DMS 273 (cell line): ENCODE measurements at regions not wholly inside any gene's neighbourhood (a gene's known extent, or its start where the extent isn't known, plus 50 kb on each side); places are given as distances from the start of the nearest gene placed in this dataset.
"Not testable (repeated sequence)": the region's sequence is repeated elsewhere in the genome, so short reads cannot be mapped to it uniquely, and the experiment has no call there.

Experiments
- DNase-seq: peaks from one replicate; lab custom pipeline; 2025; ENCODE audit not compliant: unreplicated experiment; lab: John Stamatoyannopoulos, UW

DNA sequence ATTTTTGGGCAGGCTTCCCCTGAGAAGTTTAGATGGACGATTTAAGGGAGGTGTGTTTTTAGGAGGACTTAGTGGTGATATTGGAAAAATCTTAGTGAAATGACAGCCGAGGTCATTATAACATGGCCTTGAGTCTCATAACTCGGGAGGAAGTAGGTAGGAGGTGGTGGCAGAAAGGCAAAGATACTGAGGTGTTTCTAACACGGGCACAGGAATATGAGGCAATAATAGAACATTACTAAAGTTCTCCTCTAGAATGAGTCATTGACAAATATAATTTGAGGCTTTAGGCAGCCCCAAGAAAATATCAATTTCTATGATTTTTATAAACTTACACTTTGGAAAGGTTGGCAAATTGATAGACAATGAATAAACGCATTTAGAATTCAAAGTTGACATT, 146.1 kb upstream of the ZEB2 start:
- DNase-seq: no peak

DNA sequence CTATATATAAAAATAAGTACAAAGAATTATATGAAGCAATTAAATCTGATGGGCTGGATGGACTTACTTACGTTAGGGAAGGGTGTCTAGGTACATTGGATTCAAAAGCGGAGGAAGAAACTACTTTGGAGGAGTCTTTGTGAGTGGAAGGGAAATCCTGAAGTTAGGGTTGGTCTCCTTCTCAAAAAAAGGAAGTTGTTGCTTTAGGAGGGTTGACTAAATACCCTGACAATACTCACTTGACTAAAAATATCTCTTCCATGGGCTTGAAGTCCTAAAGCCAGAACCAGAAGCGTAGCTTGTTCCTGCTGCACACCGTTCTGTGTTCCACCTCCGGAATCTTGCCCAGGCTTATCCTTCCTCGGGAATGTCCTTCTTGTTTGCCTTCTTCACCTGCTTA, 143.3 kb upstream of the ZEB2 start:
- DNase-seq: no peak

GRCh38 chr2:144660518-144661316, 140.8 kb upstream of the ZEB2 start:
- no peak for DNase-seq

GRCh38 chr2:144659731-144660275, 139.9 kb upstream of the ZEB2 start:
- DNase-seq: no peak

- no peak for DNase-seq
Observed at GRCh38 chr2:144654523-144654922, 134.6 kb upstream of the ZEB2 start.

DNA sequence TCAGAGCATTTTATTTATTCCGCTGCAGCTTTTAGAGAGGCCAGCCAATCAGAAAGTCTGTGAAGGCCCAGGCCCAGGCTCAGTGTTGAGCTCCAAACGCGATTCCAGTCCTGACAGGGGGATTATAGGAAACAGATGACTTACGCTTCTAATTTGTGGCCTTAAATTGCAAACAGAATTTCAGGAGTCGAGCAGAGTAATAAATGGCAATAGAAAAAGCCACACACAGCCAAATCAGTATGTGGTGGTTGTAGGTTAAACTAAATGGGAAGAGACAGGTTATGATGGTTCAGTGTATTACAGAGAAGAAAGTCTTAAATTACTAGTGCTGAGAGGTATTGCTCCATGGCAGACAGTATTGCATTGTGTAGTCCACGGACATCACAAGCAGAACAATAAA, 131.0 kb upstream of the ZEB2 start:
- no peak for DNase-seq

DNA sequence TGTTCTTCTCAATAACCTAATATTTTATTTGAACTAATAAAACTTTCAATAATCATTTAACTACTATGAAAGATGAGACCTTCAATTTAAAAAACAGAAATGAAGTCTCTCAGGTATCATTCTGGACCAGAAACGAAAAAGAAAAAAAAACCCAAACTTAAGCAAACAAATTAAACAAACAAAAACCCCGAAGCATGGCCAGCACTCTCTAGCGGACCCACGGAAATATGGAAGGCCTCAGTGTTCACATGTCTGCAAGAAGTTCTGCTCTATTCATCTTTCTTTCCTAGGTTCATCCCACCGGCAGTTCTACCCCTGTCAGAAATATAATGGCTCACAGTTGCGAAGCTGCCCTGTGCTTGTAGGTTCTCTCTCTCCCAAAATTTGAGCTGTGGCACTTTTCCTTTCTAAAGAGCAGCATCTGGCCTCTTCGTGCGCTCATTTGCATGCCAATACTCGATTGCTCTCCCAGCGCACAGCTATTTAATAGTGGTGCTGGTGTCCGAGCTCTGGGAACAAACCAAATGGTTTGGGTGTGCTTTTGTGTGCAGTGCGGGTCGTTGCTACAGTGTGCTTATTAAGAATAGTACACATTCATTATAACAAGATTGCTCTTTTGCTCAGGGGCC, 129.0 kb upstream of the ZEB2 start:
- no peak for DNase-seq

DNA sequence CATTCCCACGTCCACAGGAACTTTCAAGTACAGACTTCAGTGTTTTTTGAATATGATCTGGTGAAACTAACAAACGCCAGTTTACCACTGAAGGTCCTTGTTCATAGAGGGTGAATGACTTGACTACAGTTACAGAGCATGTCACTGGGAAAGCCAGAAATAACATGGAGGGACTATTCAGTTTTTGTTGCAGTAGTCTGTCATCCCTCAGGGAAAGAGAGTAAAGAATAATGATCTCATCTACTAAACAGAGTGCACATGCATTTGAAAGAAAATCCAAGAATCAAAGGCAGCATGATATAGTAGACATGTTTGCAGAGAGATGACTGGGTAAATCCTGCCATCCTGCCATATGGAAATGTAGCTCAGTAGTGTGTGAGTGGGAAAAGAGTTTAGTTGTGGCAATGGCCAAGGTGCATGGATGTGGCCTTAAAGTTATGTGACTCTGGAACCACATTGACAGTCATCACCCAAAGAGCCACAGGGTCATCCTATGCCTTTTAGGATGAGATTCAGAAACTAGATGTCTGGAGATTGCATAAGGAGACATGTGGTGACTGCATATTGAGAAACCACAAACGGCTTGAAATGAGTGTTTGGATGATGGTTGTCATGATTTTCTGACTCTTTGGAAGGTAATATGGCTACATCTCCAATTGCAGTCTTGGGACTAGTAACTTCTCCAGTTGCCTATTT, 125.3 kb upstream of the ZEB2 start:
- no peak for DNase-seq

GRCh38 chr2:144644549-144644948, 124.6 kb upstream of the ZEB2 start:
- no peak for DNase-seq

DNA sequence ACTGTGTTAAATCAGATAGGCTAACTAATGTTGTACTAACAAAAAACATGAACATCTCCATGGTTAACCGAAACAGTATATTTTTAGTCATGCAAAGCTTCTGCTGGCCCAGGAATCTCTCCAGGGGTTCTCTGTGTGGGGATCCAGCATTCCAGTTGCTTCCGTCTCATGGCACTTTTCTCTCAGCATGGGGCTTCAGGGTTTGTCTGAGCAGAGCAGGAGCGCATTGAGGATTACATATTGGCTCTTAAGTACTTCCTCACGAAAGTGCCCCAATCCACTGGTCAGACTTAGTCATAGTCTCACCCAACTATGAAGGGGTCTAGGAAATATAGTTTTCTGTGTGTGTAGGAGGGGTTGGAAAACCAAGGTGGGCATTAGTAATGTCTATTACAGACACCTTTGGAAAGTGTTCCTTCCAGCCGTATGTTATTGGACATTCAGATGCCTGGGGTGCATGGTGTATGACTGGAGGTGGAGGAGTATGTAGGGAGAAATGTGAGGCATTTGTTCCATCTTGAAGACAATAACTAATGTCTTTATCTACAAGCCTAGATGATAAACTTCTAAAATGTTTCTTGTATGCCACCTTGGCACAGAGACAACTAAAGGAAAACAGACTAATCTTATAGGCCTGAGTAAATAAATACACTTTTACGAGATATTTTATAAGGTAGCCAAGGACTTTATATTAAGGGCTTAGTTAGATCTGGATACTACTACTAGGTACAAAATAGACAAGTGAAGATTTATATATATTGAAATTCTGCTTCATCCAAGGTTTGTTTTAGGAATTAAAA, 123.8 kb upstream of the ZEB2 start:
- no peak for DNase-seq

GRCh38 chr2:144642856-144643255, 122.9 kb upstream of the ZEB2 start:
- no peak for DNase-seq

- DNase-seq: no peak
Observed at GRCh38 chr2:144642131-144642530, 122.2 kb upstream of the ZEB2 start.

- not testable (repeated sequence) for DNase-seq
Observed at GRCh38 chr2:144638250-144638649, 118.3 kb upstream of the ZEB2 start.

- not testable (repeated sequence) for DNase-seq
Observed at GRCh38 chr2:144636860-144637259, 116.9 kb upstream of the ZEB2 start.

- DNase-seq: no peak
Observed at GRCh38 chr2:144632809-144633208, 112.9 kb upstream of the ZEB2 start.

DNA sequence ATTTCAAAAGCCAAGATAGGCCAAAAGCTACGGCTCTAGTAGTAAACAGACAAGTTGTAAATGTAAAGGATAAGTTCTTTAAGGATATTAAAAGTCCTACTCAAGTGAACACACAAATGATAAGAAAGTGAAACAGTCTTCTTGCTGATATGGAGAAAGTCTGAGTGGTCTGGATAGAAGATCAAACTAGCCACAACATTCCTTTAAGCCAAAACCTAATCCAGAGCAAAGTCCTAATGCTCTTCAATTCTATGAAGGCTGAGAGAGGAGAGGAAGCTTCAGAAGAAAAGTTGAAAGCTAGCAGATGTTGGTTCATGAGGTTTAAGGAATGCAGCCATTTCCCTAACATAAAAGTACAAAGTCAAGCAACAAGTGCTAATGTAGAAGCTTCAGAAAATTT, 111.7 kb upstream of the ZEB2 start:
- no peak for DNase-seq

- no peak for DNase-seq
Observed at GRCh38 chr2:144630459-144631215, 110.7 kb upstream of the ZEB2 start.

DNA sequence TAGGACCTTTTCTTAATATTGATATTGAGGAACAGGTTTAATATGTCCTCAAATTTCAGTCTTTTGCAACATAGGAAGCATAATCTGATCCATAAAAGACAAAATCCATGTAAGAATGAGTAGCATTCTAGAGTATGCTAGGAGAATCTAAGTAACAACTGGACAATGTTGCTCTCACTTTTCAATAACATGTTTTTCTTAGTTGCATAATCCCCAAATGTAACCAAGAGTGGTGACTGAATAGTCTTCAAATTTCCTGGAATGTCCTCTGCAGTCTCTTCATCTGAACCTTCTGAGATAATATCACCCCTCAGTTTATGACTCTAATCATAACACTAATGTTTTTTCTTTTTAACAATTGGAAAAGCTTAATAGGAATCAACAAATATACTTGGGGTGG, 110.0 kb upstream of the ZEB2 start:
- DNase-seq: no peak

DNA sequence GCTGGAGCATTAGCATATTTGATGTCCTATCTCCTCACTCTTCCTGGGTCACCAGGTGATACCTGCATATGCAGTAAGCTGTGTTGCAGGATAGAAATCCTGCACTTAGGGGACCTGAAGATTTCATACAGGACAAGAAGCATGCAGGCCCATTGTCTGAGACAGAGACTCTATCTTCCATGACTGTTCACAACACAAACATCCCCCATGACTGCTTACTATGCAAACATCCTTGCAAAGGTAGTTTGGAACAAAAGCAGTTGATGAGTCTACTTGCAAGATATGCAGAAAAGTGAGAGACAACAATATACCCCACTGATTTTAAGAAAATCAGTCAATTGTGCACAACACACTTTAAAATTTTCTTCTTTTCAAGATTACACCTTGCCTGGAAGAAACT, 108.6 kb upstream of the ZEB2 start:
- no peak for DNase-seq

- DNase-seq: no peak
Observed at GRCh38 chr2:144625626-144626025, 105.7 kb upstream of the ZEB2 start.
